ENCODE measurements at regions not wholly inside any gene's neighbourhood (a gene's known extent, or its start where the extent isn't known, plus 50 kb on each side); places are given as distances from the start of the nearest gene placed in this dataset.

- no peak for DNase-seq
Observed at GRCh38 chr3:189049458-189050236, 122.1 kb upstream of the TPRG1 start.

- DNase-seq, result no peak
Observed at GRCh38 chr3:189053322-189053721, 118.4 kb upstream of the TPRG1 start.

DNA sequence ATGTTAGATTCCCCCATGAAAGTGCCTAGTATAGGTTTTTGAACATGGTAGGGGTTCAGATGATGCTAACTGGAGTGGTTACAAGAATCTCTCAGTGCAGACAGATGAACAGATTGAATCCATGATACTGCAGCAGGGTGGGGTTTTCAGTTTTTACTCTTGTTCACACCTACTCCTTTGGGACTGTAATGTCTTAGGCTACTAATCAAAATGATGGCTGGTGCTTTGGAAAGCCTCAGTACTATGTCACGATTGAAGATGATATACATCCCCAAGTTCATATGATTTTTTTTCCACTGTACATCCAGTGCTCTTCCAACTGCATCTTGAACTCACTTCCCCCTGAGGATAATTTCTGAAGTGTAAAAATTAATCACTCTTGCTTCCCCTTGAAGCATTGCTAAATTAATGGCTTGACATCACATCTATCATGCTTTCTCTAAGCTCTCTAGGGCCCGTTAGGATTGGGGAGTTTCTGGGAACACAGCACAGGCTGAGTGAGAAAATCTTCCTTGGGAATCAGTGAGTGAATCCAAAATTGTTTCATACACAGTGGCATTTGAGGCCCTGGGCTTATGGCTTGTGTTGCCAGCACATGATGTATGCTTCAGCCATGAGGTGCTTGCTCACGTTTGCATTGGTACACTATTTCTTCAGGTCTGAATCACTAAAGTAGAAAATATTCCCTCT lies 115.0 kb upstream of the TPRG1 start:
- no peak for DNase-seq

- DNase-seq, result no peak
Observed at GRCh38 chr3:189057369-189057768, 114.4 kb upstream of the TPRG1 start.

DNA sequence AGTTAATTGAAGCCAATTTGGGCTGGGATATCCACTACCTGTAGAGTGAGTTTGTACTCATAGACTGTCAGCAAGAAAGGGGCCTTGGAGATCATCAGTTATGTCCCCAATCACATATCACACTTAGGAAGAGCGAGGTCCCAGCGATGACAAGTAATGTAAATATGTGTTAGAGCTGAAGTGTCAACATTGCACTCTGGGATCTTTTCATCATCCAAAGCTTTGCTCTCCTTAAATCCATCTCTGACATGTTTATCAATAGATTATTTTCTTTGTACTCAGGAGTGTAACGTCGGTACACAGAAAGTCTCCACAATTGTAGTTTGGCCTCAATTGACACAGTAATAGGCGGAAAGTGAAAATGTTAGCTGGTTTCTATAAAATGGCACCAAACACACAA lies 113.7 kb upstream of the TPRG1 start:
- no peak for DNase-seq

GRCh38 chr3:189070965-189071364 lies 100.8 kb upstream of the TPRG1 start:
- no peak for DNase-seq

DNA sequence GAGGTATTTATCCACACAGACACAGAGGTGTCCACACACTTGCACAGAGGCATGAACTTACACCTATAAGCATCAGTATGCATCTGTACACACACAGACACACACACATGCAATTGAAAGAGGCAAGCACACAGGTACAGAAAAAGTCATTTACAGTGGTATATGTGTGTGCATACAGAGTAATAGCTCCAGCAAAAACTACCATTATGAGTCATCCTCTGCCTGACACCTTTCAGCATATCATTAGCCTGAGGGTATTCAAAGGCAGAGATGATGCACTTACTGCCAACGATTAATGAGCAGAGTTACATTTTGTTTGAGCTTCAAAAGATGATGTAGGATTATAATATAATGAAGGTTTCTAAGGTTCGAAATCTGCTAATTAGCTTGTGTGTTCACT lies 100.3 kb upstream of the TPRG1 start:
- no peak for DNase-seq

DNA sequence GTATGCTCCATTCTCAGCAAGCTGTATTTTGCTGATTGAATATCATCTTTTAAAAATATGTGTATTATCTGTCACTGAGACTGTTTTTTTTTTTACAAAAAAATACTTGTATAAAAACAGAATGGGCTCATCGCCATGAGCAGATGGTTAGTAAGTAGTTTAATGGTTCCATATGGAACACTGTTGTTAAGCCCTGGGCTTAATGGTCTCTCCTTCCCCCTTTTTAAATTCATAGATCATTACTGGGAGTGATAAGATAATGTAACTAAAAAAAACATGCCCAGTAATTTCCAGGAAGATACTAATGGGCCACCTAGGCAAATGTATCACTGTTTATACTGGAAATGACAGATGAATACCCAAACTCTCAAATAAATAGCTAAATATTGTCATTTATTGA lies 95.3 kb upstream of the TPRG1 start:
- no peak for DNase-seq

- no peak for DNase-seq
Observed at GRCh38 chr3:189080745-189081144, 91.0 kb upstream of the TPRG1 start.

GRCh38 chr3:189082666-189083427 lies 88.9 kb upstream of the TPRG1 start:
- no peak for DNase-seq

- DNase-seq, result no peak
Observed at GRCh38 chr3:189084620-189085019, 87.2 kb upstream of the TPRG1 start.

GRCh38 chr3:189092547-189092946 lies 79.2 kb upstream of the TPRG1 start:
- DNase-seq, result no peak

GRCh38 chr3:189094539-189094938 lies 77.2 kb upstream of the TPRG1 start:
- DNase-seq, result no peak

- DNase-seq, result no peak
Observed at GRCh38 chr3:189096092-189096491, 75.7 kb upstream of the TPRG1 start.

- no peak for DNase-seq
Observed at GRCh38 chr3:189099031-189099471, 72.7 kb upstream of the TPRG1 start.

DNA sequence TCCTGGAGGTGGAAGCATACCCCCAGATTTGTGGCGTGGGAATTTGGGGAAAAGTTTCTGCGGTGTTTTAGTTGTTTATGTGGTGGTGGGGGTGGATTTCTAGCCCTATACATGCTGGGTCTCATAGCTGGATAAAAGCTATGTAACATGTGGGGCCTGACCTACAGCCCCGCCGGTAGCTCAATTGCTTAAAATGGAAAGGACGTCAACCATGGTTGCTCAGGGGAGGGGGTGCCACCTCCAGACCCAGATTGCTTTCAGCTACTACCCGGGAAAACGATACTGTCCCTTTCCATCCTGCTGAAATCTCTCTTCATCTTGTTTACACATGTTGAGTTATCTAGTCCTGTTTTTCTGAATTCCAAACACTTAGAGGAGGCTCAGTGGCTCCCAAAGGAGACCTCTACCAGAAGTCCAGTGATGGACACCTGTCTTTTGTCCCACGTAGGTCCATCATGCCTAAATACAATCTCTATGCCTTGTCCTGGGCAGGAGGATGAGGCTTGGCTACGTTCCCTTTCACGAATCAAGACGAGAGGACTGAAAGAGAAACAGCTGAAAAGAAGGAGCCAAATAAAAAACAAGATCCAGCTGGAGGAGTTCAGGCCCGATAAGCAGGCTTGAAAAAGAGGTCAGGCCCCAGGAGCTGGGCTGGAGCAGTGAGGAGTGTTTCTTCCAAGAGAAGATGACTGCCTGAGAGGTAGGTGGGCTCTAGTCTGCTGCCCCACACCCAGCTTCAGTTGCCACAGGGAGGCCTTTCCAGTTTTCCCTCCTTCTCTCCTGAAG lies 72.1 kb upstream of the TPRG1 start:
- DNase-seq, result no peak

DNA sequence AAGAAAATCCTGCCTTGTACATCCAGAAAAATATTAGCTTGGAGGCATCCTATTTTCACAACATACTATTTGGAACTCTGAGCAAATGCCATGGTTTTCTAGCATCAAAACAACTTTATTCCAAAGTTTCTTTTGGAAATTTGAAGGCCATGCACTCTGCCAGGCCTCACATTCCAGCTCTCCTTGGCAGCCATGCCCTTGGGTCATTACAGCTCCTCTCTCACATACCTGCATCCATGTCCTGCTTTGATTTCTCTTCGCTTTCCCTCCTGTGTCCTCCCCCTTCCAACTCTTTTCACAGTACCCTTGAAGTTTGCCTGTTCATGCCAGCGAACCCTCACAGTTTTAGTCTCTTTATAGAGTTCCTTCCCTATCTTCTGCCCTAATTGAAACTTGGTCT lies 70.9 kb upstream of the TPRG1 start:
- no peak for DNase-seq

- no peak for DNase-seq
Observed at GRCh38 chr3:189101594-189101993, 70.2 kb upstream of the TPRG1 start.

DNA sequence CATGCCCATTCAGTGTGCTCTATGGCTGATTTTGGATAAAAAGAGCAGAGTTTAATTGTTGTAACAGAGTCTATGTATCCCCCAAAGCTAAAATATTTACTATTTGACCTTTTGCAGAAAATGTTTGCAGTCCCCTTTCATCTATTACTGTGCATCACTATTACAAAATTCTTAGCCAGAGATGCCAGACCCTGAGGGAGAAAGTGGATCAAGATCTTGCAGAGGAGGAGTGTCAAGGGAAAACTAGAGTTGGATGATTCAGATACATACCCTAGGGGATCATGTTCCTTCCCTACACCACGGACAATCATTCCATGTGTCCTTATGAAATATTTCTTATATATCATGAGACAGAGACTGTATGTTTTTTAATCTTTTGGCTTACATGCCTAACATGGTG lies 68.6 kb upstream of the TPRG1 start:
- DNase-seq, result no peak

GRCh38 chr3:189108067-189108466 lies 63.7 kb upstream of the TPRG1 start:
- no peak for DNase-seq

GRCh38 chr3:189108735-189109134 lies 63.0 kb upstream of the TPRG1 start:
- DNase-seq, result no peak

- DNase-seq, result no peak
Observed at GRCh38 chr3:189109145-189109544, 62.6 kb upstream of the TPRG1 start.

- DNase-seq, result no peak
Observed at GRCh38 chr3:189117087-189117486, 54.7 kb upstream of the TPRG1 start.

Measured in NCI-H1417 treated with DMSO at 0.1 percent for 48 hours (cell line).